Stimulated activated CD8-positive, alpha-beta memory T cell treated with anti-CD3 and anti-CD28 coated beads, Interleukin-15, amount 100 ng/mL, for 1 hour (primary cell): ENCODE measurements at regions not wholly inside any gene's neighbourhood (a gene's known extent, or its start where the extent isn't known, plus 50 kb on each side); places are given as distances from the start of the nearest gene placed in this dataset.
"Not testable (repeated sequence)": the region's sequence is repeated elsewhere in the genome, so short reads cannot be mapped to it uniquely, and the experiment has no call there.

ENCODE experiments used
- DNase-seq: peaks from one replicate; pipeline ENCODE4 v3.0.0-alpha.2; 2020; ENCODE audit warnings: low read depth

- no peak for DNase-seq
These were observed 110.3 kb upstream of the TMEM170B start for GRCh38 chr6:11427091-11427722.

DNA sequence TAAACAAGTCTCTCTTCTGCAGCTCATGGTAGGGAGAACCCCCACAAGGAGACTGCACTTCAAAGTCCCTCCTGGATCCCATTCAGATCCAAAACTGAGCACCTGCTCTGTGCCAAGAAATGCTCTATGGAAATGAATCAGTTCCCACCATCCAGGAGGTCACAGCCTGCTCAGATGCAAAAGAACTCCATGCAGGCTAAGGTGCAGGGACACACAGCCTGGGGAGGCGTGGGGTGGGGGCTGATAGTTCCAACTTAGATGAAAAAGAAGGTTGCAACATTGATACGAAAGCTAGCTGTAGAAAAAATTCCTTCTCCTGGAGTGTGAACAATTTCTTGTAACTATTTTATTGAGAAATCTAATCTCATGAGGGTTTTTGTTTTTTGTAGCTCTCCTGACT, 111.0 kb upstream of the TMEM170B start:
- DNase-seq: no peak

DNA sequence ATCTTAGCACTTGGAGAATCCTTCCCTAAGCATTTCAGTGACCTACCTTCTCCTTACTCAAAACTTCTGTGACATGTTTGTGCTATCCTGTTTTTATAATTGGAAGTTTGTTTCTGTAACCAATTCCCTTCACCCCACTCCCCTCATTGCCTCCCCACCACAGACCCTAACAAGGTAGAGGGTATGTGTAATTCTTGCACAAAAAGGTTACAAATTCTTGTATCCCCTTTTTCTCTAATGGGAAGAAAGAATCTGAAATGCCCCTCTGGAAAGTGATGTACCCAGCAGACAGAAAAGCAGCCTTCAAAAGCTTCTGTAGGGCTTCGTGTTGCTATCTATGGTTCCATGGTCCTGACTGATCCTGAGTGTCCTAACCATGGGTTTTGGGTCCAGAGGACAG, 111.7 kb upstream of the TMEM170B start:
- no peak for DNase-seq

- DNase-seq: no peak
These were observed 112.1 kb upstream of the TMEM170B start for GRCh38 chr6:11425431-11425871.

DNA sequence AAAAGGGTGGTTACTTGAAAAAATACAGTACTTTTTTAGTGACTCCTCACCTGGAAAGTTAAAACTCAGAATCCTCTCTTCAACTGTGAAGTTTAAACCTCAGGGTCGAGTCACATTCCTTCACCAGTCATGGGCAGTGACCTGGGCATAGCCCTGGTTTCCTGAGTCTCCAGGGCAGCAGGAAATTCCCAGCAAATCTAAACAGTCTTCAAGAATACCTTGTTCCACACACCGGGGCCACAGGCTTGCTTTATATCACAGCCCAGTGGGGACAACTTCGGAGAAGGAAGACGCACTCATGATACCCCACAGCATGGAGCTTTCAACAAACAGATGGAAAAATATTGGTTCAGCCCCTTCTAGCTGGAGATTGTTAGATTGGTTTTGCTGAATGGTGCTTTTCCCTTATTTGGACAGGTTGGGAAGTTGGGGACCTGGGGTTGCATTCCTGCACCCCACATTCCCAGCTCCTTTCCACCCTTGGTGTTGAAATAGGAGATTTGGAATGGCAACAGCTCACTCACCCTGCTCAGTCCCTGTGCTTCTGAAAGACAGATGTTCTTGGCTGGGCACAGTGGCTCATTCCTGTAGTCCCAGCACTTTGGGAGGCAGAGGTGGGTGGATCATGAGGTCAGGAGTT, 113.0 kb upstream of the TMEM170B start:
- DNase-seq: no peak

DNA sequence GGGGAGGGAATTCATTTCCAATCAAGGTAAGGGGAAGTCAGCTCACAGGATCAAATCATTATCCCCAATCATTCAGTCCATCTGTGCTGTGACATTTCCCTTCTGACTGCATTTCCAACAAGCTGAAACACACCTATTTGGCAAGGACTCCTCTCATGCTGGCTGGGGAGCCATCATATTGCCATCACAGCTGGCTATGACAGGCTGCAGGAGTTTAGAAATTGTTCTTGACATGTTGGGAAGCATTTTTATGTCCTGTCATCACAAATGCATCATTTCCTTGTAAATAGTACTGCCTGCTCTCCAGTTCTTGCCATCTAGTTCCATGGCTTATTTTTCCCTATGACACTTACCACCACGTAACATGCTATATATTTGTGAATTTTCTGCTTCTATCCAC, 113.9 kb upstream of the TMEM170B start:
- no peak for DNase-seq

GRCh38 chr6:11423072-11423471, 114.5 kb upstream of the TMEM170B start:
- DNase-seq: no peak

GRCh38 chr6:11419763-11420453, 117.6 kb upstream of the TMEM170B start:
- no peak for DNase-seq

- DNase-seq: no peak
These were observed 119.2 kb upstream of the TMEM170B start for GRCh38 chr6:11418290-11418905.

- no peak for DNase-seq
These were observed 120.5 kb upstream of the TMEM170B start for GRCh38 chr6:11416936-11417576.

- DNase-seq: not testable (repeated sequence)
These were observed 121.2 kb upstream of the TMEM170B start for GRCh38 chr6:11416099-11416935.

DNA sequence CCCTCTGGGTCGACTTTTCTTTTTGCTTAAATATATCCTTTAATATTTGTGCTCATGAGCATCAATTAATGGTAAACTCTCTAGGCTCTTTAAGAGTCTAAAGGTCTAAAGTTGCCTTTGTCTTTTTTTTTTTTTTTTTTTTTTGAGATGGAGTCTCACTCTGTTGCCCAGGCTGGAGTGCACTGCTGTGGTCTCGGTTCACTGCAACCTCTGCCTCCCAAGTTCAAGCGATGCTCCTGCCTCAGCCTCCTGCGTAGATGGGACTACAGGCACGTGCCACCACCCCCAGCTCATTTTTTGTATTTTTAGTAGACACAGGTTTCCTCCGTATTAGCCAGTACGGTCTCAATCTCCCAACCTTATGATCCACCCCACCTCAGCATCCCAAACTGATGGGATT, 122.0 kb upstream of the TMEM170B start:
- no peak for DNase-seq

DNA sequence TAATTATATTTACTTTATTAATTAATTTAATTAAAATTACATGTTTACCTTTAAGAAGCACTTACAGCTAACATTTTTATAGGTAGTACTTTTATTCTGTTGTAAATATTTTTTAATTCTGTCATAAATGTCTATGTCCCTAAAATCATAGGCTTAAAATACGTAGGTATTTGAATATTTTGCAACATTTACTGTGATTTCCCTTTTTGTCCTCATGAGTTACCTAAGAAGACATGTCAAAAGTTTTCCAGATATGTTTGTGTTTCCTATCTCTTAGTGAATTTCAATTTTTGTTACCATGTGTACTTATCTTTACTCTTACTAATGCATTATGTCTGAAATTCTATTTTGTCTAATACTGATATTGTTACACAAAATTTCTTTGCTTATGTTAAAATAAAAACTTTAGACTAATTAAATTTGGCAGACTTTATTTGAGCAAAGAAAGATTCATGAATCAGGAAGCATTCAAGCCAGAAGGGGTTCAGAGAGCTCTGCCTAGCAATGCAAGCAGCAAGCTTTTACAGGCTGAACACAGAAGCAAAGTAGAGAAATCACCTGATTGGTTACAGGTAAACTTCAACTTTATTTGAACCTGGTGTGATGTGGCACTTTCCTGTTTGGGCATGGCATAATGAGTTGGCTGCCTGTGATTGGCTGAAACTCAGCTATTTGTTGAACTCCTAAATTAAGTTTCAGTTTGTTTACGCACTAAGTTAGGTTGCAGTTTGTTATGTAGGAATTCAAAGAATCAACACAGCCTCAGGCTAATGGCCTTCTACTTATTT, 123.2 kb upstream of the TMEM170B start:
- DNase-seq: no peak

- no peak for DNase-seq
These were observed 123.8 kb upstream of the TMEM170B start for GRCh38 chr6:11413728-11414127.

- no peak for DNase-seq
These were observed 124.3 kb upstream of the TMEM170B start for GRCh38 chr6:11413117-11413687.

GRCh38 chr6:11412616-11413015, 124.9 kb upstream of the TMEM170B start:
- no peak for DNase-seq

DNA sequence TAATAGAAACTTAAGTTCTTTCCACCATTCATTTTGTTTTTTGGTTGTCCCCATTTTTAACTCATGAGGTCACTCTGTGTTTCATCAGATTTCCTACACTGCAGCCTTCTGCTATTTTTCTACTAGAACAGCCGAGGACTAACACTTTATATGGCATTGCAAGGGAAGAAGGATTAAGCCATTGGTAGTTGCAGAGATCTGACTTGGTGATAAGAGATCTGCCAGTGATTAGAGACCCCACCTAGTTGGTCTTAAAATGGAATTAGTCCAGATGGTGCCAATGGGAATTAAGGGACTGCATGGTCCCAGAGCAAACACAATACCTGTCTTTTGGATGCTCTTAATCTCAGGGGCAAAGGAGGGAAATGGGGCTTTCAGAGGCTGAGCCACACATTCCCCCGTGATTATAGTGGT, 125.5 kb upstream of the TMEM170B start:
- DNase-seq: no peak

DNA sequence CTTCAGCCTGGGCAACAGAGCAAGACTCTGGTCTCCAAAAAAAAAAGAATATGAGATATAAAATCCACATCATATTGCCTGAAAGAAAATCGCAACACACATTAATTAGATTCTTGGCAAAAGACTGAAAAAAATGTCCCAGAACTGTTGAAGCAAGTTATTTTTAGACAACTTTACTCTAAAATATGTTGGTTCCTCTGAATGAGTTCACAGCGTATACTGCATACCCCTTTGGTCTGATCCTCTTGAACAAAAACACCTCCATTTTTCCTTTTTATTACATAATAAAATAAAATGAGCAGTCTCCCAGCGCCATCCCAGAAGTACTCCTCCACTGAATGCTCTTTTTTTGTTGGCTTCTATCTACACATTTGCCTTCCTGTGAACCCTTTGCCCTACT, 126.0 kb upstream of the TMEM170B start:
- DNase-seq: no peak

DNA sequence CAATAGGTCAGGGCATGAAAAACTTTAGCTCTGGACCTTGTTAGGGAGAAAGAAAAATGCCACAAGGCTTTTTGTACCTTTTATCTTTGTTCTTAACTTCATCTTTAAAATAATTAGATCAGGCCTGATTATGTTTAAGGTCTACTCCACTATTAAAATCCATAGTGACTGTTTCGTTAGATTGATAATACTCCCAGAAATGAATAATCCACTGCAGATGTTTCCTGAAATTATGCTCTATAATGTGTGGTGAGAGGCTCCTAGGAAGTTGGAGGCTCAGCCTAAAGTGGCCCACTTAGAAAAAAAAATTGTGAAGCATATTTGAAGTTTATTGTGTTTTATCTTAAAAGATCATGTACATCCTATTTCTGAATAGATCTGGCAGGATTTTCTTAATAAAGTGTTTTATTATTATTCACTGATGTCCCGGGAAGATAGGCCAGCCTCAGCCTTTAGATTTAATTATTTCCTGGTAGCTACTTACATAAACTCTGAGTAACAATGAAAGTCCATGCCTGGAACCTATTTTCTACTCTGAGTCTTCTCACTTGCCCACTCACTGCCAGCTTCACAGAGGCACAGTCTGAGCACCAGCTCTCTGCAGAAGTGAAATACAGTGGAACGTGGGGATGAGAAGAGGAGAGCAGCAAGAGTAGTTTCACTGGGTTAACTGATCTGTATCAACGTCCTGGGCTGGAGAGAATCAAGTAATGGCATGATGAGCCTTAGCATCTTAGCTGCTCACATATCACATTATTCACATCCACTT, 126.8 kb upstream of the TMEM170B start:
- DNase-seq: no peak

DNA sequence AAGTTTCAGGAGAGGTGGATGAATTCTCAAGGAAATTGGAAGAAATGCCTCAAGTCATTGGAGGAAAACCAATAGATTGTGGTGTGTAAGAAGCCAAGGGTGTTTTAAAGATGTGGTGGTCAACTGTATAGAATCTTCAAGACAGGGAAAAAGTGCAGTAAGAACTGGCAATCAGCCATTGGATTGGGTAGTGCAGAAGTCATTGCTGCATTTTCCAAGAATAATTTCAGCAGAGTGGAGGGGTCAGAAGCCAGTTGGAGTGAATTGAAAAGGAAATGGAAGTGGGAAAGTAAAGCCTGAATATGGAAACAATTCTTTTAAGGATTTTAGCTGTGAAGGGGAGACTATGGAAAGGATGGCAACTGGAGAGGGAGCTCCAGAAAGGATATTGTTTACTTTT, 128.2 kb upstream of the TMEM170B start:
- no peak for DNase-seq
